ENCODE measurements at regions not wholly inside any gene's neighbourhood (a gene's known extent, or its start where the extent isn't known, plus 50 kb on each side); places are given as distances from the start of the nearest gene placed in this dataset.
"Not testable (repeated sequence)": the region's sequence is repeated elsewhere in the genome, so short reads cannot be mapped to it uniquely, and the experiment has no call there.

- not testable (repeated sequence) for TF ChIP-seq POLR2A, POLR2AphosphoS5, SPI1 (IDR thresholded peaks at IDR 0.05; ENCODE audit: low read depth, low read length)
Measured at GRCh38 chr16:88184053-88184452, 198.7 kb upstream of the ZNF469 start.
